GM21619 (cell line): ENCODE measurements at regions not wholly inside any gene's neighbourhood (a gene's known extent, or its start where the extent isn't known, plus 50 kb on each side); places are given as distances from the start of the nearest gene placed in this dataset.
"Not testable (repeated sequence)": the region's sequence is repeated elsewhere in the genome, so short reads cannot be mapped to it uniquely, and the experiment has no call there.

ENCODE experiments used
- ATAC-seq: cut with Tn5 transposase; IDR thresholded peaks from one replicate; pipeline ENCODE4 v1.9.1; 2021; ENCODE audit not compliant: unreplicated experiment

DNA sequence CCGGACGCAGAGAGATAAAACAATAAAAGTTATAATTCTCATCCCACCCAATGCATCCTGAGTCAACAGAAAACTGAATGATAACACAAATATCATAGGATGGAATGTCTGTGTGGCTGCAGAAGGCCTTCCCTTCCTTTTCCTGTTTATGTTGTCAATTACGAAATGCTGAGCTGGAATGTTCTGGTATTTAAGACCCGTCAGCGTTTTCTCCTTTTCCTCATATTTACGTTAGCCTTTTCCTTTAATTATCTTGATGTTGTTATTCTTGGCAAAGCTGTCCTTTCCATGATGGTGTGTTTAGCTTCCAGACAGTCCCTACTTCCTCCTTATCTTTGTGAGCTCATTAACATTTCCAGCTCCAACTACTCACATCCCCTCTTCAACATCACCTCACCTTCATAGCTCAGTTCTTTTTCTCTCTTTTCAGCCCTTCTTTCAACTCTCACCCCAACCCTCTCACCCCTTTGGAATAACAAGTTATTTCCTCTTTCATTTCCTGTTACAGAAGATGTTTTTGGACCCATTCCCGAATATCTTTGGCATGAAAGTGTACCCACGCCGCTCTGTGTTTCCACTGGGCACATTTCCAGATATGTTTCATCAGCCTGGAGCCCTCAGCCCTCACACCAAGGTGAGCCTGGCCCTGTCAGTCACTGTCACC is 221.6 kb downstream of the NR2F1-AS1 start:
- ATAC-seq: no peak

DNA sequence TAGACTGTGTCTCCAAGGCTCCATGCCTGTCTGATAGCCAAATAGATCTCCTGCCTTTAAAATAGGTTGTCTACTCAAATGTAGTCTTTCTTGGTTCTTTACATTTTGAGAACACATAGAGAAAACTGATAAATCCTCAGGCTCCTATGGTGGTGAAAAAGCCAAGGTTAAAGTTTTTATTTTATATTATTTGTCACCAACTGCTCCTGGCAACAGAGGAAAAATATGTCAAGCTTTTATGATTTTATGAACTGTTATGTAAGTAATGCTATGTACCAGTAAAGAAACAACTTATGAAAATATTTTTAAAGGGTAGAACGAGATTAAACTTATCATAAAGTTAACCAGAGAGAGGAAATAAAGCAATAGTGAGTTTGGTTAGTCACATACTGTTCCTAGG is 222.8 kb downstream of the NR2F1-AS1 start:
- no peak for ATAC-seq

DNA sequence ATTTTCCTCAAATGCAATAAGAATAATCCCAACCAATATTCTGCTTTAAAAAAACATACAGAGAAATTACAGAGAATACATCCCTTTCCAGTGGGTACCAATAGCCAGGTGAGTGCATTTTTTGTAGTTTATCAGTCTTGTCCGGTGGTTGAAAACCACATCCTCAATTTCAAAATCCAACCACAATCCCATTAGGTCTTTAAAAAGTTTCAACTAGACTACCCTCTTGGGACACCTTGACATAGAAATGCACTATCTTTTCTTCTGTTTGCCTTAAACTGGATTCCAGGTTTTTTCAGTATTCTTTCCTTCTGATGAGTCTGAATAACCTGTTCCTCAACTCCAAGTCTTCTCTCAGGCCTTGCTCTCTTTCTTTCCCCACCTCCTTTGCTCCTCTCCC is 223.3 kb downstream of the NR2F1-AS1 start:
- no peak for ATAC-seq

DNA sequence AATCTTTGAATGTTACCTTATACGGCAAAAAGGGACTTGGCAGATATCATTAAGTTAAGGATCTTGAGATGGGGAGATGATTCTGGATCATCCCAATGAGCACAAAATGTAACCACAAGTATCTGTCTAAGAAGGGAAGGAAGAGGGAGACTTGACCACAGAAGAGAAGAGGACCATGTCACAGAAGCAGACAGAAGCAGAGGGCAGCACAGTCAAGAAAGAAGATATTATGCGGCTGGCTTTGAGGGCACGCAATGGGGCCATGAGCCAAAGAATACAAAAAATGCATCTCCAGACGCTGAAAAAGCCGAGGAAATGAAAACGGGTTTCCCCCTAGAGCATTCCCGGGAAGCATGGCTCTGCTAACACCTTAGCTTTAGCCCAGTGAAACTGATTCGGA is 225.3 kb downstream of the NR2F1-AS1 start:
- no peak for ATAC-seq

DNA sequence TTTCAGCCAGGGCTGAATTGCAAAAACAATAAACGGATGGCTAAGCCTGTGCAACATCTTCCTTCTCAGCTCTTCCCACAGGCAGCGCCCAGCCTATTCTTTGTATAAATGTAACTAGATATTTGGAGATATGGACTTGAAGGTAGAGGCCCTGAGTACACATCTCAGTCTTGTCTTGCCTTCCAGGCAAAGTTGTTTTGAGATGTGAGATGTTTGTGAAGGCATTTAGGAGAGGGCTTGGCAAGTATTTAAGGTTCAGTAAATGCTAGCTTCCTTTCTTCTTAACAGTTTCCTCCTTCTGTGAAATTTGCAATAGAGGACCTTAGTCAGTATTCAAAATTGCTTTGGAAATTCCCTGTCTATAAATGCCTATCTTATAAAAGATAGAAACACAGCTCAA is 228.8 kb downstream of the NR2F1-AS1 start:
- ATAC-seq: no peak

DNA sequence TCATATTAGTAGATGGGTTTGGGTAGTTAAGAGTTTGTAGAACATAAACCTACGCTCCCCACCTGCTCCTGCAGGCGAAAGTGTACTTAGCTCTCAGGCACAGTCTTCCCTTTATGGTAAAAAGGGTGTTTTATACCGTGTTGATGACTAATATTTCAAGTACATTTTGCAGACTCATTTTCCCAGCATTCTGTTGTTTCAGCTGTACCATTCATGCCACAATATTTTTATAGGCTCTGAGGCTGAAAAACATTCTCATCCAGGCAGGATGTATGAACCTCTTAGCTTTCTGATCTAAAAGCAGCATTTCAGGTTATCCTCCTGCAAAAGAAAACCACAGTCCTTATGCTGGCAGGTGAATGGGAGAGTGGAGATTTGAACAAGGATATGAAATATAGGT is 231.4 kb downstream of the NR2F1-AS1 start:
- no peak for ATAC-seq

DNA sequence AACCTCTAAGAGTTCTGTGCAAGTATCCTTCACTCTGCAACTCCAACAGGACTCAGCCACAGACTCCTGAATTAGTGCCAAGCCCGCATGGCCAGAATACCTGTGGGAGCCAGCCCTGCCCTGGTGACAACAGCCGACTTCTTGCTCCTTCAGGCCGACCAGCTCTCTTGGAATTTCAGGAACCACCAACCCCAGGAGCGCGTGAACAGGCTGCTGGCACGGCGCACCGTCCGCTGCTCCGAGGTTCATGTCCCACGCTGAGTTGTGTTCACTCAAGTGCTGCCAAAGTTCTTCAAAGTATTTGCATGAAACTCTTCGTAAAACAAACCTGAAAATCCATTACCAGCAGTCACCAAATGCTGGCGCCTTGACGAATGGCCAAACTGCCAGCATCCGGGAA is 232.8 kb downstream of the NR2F1-AS1 start:
- no peak for ATAC-seq

DNA sequence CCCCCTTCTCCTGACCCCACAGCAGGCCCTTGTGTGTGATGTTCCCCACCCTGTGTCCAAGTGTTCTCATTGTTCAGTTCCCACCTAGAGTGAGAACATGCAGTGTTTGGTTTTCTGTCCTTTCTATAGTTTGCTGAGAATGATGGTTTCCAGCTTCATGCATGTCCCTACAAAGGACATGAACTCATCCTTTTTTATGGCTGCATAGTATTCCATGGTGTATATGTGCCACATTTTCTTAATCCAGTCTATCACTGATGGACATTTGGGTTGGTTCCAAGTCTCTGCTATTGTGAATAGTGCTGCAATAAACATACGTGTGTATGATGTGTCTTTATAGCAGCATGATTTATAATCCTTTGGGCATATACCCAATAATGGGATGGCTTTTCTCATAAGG is 234.2 kb downstream of the NR2F1-AS1 start:
- ATAC-seq: not testable (repeated sequence)

DNA sequence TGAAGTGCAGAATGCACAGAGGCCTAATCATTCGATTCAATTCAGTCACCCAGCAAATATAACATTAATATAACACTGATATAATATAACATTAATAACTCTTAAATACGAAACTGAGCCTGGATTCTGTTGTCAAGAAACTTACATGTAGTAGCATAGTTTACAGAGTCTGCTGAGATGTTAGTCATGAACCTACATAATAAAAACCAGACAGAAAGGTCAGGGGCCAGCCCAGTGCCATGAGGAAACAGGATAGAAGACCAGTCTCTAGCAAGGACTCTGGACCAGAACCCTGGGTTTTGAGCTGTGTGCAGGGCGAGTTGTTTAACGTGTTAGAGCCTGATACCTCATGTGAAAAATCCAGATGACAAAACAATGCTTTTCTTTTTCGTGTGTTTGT is 234.7 kb downstream of the NR2F1-AS1 start:
- no peak for ATAC-seq

DNA sequence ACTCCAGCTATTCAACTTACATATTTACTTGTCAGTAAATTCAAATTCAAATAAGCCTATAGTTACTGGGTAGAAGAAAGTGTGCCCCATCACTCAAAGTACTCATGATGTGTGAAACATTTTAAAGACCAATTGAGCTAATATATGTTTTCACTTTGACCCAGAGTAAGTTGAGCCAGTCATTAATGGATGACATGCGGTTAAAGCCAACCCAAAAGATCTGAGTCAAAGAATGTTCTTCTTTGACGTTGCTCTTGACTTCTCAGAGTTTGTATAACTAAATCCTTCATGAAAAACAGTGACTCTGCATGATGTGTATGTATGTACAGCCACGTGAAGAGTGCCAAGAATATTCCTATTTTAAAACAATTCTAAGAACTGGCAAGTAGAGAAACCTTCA is 237.4 kb downstream of the NR2F1-AS1 start:
- peak; percentile 54 for ATAC-seq

DNA sequence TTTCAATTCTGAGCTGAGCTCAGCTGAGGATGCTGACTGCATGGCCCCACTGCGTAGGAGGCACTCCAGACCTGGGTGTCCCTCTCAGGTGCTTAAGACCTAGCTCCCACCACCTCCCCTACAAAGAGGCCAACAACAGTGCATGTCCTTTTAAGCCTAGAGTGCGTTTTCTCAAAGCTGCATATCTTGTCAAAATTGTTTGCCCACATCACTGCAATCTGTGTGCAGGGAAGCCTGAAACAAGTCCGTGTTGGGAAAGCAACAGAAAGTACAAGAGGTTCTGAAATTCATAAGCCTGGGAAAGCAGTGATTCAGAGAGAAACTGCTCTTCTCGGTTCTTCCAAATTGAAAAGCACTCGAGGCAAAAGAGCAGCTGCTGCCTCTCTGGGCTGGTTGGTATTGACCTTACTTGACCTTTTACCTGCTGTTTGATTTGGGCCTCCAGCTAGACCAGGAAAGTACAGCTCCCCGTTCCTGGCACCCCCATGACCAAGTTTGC is 238.4 kb downstream of the NR2F1-AS1 start:
- ATAC-seq: peak; percentile 66

DNA sequence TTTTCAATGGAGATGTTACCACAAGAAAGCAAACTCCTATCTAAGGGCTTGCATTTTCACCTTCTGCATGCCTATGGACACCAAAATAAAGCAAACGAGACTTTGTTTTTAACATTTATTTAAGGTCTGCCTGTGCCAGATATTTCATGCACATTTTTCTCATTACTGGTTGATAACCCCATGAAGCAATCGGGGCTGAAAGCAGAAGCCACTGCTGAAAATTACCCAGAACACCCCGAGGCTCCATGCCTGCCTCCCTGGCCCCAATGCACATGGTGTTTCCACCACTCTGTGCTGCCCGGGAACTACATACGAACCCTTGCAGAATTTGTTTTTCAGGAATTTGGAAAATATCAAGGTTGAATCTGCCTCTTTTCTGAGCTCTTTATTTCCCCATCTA is 240.1 kb downstream of the NR2F1-AS1 start:
- no peak for ATAC-seq

DNA sequence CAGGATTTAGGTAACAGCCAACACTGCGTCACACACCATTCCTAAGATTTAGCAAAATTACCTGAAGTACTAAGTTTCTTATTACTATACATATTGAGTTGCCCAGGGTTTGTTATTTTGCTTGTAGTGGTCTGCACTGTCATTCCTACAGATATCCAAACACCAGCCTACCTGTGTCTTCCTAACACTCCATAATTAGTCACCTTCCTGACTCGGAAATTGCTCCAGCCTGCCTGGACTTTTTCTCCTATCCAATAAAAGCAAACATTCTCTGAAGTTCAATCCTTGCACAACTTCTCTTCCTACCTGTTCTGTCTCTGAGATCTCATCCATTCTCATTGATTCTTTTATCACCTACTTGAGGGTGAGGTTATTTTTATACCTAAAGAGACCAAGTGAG is 243.9 kb downstream of the NR2F1-AS1 start:
- no peak for ATAC-seq

DNA sequence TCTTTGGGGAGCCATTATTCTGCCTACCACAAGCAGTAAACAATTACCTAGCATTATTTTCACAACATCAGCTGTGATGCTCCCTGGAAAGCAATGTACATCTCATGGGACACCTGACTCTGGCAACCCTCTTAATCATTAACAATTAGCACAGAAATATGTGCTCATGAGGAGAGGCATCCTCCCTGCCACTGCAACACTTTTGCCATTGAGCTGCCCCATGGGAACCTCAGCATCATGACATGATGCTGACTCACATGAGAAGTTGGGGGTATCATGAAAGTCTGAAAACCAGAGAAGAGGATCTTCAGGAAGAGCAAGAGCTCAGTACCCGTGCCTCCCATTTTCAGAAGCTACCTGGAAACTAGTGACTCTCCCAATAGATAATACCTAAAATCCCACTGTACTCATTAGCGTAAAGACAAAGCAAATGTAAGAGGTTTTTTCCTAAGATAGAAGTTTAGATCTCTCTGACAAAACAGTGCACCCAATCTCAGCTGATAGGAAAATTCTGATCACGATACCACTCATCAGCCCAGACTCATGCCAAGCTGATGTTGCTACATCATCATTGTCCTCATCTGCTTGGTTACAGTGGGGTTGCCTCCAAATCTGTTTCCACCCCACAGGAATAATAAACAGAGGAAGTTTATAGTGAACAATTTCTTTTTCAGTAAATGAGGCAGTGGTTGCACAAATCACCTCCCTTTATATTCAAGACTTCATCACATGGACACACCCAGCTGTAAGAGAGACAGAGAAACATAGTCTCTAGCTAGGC is 244.5 kb downstream of the NR2F1-AS1 start:
- no peak for ATAC-seq

DNA sequence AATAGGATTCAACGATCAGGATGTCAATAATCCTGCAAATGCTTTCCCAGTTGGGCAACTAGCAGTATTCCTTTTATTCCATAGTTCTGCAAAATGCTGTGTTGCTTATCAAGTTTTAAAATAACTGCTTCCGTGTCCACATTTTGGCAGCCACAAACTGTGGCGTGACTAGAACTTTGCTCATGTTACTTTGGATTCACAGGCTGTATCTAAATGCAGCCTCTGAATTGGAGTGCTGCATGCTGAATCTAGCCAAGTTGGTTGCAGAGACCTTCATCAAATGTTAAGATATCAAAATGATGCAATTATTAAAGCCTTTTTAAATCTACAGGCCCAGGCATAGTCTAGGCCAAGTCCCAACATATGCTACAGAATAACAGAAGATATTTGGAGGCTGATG is 249.2 kb downstream of the NR2F1-AS1 start:
- ATAC-seq: no peak

DNA sequence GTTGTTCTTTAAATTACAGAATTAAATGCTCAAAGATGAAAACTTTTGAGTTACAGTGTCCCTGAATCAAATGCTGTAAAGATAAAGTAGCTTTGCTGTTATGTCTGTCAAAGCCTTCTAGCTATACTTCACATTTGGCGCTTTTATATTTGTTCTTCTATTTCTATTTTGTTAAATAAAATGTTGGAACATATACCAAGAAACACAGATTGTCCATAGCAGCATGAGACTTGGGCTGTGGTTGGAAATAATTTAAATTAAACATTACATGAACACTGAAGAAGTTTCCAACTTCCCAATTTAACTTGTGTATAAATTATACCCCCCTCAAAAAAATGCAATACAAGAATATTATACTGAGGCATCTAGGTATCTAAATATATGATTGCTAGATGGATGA is 249.8 kb downstream of the NR2F1-AS1 start:
- no peak for ATAC-seq

DNA sequence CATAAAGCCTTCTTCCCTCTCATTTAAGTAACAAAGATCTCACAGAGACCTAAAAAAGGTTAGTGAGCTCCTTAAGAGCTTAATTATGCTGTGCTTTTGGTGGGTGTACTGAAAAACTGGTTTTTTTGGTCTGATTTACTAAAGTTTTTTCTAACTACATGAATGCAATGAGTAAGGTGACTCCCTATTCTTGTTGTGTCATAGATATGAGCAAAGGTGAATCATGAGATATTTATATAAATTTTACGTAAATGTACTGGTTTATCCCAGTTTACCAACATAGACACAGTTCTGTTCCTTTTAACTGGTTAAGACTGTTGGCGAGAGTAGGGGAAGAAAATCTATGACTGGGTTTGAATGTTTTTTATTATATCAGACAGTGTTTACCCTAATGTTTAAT is 250.5 kb downstream of the NR2F1-AS1 start:
- ATAC-seq: no peak

DNA sequence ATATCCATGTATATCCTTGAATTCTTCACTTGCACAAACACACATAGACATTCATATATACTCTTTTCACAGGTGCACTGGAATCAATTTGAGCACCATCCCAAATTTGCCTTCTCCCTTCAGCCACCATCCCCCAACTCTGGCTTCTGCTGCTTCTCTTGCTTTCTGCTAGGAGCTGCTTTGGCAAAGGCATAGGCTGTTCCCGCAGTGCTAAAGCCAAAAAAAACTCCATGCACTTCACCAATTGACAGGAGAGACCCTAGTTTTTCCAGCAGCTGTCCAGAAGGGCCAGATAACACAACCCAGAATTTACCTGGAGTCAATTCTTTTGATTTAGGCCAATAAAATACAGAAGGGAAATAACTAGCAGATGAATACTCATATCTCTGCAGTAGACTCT is 251.3 kb downstream of the NR2F1-AS1 start:
- no peak for ATAC-seq

DNA sequence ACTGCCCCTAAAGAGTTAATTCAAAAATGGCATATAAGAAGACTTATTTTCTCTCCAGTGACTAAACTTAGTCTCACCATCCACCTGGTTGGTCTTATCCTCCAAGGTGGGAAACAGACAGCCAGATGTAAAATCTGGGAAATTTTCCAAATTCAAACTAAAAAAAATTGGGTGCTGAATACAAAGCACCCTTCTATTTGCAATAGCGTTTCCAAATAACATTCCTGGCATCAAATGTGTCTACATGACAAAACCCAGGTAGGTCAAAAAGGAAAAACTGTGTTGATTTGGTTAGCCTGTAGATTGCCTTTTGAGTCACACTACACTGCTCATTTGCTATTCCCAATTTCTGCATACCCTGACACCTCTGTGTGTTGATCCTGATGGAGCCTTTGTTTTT is 252.2 kb downstream of the NR2F1-AS1 start:
- no peak for ATAC-seq

DNA sequence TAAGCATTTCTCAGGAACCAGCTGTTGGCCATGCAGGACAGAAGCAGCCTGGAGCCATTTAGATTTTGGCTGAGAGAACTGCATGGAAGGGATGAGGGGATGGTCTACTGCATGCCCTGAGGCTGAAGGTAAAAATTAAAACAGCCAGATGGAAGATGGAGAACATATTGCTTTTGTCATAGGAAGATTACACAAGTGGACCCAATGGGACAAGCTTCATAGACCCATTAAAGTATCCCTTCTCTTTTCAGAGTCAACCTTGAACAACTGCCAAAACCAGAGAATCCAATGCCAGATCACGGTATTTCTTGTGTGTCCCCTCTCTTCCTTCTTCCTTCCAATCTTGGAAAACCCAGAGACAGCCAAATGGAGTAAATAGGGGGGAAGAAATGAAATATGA is 253.4 kb downstream of the NR2F1-AS1 start:
- no peak for ATAC-seq

DNA sequence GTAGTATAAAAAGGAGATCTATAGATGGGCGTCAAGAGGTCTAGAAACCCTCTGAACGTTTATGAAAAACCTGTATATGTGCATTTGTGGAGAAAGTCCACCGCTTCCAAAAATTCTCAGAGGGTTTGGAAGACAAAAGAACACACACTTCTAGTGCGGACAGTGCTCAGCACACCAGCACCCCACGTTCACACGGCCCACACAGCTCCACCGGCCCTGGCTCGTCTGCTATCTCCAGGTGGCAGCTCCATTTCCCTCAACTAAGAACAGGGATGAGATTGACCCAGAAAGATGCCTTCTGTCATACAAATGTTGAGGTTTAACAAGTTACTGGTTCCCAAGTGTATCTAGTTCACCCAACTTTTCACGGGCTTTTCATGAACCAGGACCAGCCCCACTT is 255.1 kb downstream of the NR2F1-AS1 start:
- ATAC-seq: no peak

DNA sequence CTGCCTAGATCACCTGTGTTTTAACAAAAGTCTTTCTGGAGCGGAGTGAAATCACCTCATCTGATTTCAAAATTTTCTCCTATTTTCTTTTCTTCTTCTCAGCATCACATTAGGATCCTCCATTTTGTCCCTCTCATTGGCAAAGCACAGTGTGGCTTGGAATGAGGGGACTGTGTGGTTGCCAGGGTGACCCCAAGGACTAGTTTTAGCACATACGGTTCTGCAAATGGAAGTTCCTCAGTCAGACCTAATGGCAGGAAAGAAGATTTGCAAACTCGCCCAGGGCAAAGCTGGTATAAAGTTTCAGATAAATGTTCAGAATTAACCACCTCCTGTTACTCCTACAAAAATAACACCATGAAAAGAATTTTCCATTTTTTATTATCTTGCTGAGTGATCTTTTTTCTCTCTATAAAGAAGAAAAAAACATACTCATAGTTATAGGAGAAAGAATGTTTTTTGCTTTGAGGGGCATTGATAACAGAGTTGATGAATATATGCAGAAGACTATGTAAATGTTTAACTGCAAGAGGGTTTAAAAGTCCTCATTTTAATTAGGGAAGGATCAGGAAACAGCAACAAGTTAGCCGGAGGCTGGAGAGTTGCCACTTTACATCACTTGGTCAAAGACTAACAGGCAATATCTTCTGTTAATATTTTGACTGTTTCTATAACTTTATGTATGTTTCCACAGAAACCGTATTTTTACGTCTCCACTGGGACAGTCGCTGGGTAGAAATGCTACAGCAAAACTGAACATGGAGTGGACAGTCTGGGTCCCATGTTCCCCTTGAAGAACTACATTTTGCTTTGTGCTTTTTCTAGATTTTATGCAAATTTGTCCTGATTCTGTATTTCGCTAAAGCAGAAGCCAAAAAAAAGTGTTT is 257.8 kb downstream of the NR2F1-AS1 start:
- ATAC-seq: no peak
